A549 (cell line): ENCODE measurements at regions not wholly inside any gene's neighbourhood (a gene's known extent, or its start where the extent isn't known, plus 50 kb on each side); places are given as distances from the start of the nearest gene placed in this dataset.

Experiments
- ATAC-seq, 2 experiments: fragments of 200-7000 bp in 1 of 2; fragments of >200 bp in 1 of 2; cut with Nextera tagmentation in 1 of 2; cut with Tn5 transposase in 1 of 2; 3 replicates each; pipeline versions ENCODE4 v1.8.0 to v1.9.1; 2018 to 2020; ENCODE audit warnings: mild to moderate bottlenecking in 1 of 2, moderate library complexity in 1 of 2
- CTCF ChIA-PET: fragments of 300-600 bp; sonication (Branson Sonifier 250); formaldehyde crosslinking; extraction: SDS; loops from one replicate; lab custom pipeline; 2021; ENCODE audit warnings: antibody characterized with exemption, inconsistent platforms; lab: Yijun Ruan, JAX
- POLR2A ChIA-PET: fragments of 350-600 bp; formaldehyde crosslinking; extraction: SDS; loops from one replicate; lab custom pipeline; 2021; ENCODE audit warnings: antibody characterized with exemption, inconsistent platforms; lab: Yijun Ruan, JAX
- DNase-seq, 2 experiments: peaks; one replicate each; pipeline versions ENCODE4 v3.0.0 to v3.0.0-alpha.2; 2011 to 2016; ENCODE audit warnings: low read depth in 1 of 2, low spot score in 1 of 2
- FAIRE-seq: peaks from 2 replicates; lab custom pipeline; 2011; peaks lifted over from hg19 to GRCh38; lab: Jason Lieb, UNC
- H3K27ac ChIP-seq, 2 experiments: fragments of >200 bp; sonication (Bioruptor Twin); formaldehyde crosslinking; 3 replicates each; pipeline ENCODE4 v1.5.1; 2016 to 2017
- H3K4me1 ChIP-seq: fragments of >200 bp; sonication (Bioruptor Twin); formaldehyde crosslinking; 3 replicates; pipeline ENCODE4 v1.6.1; 2016
- H3K4me2 ChIP-seq: fragments of >200 bp; sonication (Bioruptor Twin); formaldehyde crosslinking; 3 replicates; pipeline ENCODE4 v1.6.1; 2016
- H3K4me3 ChIP-seq: fragments of >200 bp; sonication (Bioruptor Twin); formaldehyde crosslinking; 3 replicates; pipeline ENCODE4 v1.5.1; 2016
- H3K9me3 ChIP-seq: fragments of >200 bp; sonication (Bioruptor Twin); formaldehyde crosslinking; 3 replicates; pipeline ENCODE4 v1.6.1; 2016
- REST ChIP-seq: fragments of 200-600 bp; sonication (generic); IDR thresholded peaks from 2 replicates; pipeline ENCODE4 v1.6.1; 2016; ENCODE audit warnings: antibody characterized with exemption, mild to moderate bottlenecking, moderate library complexity
- ZC3H11A ChIP-seq: fragments of 450-650 bp; IDR thresholded peaks from 2 replicates; pipeline ENCODE4 v1.6.1; 2014; ENCODE audit warnings: antibody characterized with exemption, mild to moderate bottlenecking
- WGBS: methylation state at CpG from one replicate; pipeline ENCODE4 v1.1.6; 2017; ENCODE audit errors: missing lambda C conversion rate; 5-methylcytosine and 5-hydroxymethylcytosine counted together

- no peak for FAIRE-seq
- CTCF ChIA-PET, result interaction anchor here (1.8 to 2.0 kb wide), 2 partner anchors 114 to 251 kb away, joined by 7 read pairs; no protein-coding TSS in a partner anchor
Observed at GRCh38 chr10:132136689-132137088, 50.1 kb upstream of the DPYSL4 start.

More at GRCh38 chr10:132136689-132137088, 50.1 kb upstream of the DPYSL4 start:
- H3K9me3 ChIP-seq, result no peaks in the 10 kb centered on the region
- no peak overlapping the region for H3K4me2 ChIP-seq
- no peaks in the 10 kb centered on the region for H3K4me1 ChIP-seq
- H3K27ac ChIP-seq, result no peak overlapping the region
- 93% methylated on average over 8 of the region's 10 CpGs for WGBS
- TF ChIP-seq ZC3H11A (no peak), REST (no peak)
- POLR2A ChIA-PET, result no interaction called here
- no peak overlapping the region for H3K4me3 ChIP-seq
- no peak for ATAC-seq
- no peak for DNase-seq
